HCT116 (cell line): ENCODE measurements at regions not wholly inside any gene's neighbourhood (a gene's known extent, or its start where the extent isn't known, plus 50 kb on each side); places are given as distances from the start of the nearest gene placed in this dataset.

Source experiments
- ATAC-seq: fragments of 200-7000 bp; cut with Tn5 transposase; 2 replicates; pipeline ENCODE4 v1.9.1; 2020; ENCODE audit warnings: mild to moderate bottlenecking, moderate library complexity
- BruUV-seq: library from RNA; stranded (reverse); fragments of 400-500 nt; replicated peaks from 2 replicates; lab custom pipeline; 2021; lab: Mats Ljungman, UMichigan
- CTCF ChIA-PET: fragments of 300-600 bp; sonication (Branson Sonifier 250); formaldehyde crosslinking; loops from one replicate; lab custom pipeline; 2021; ENCODE audit warnings: antibody characterized with exemption; lab: Charles Lee
- POLR2A ChIA-PET: fragments of 300-600, 350-600 bp; sonication (Branson Sonifier 250); formaldehyde crosslinking; loops from one replicate; lab custom pipeline; 2021; ENCODE audit warnings: antibody characterized with exemption; lab: Charles Lee
- RAD21 ChIA-PET, 2 experiments: fragments of 300-600 bp; sonication (Branson Sonifier 250); formaldehyde crosslinking; loops; one replicate each; lab custom pipeline; 2023; ENCODE audit warnings: low total read pairs in 2 of 2; ENCODE audit not compliant: uncharacterized antibody in 2 of 2, unreplicated experiment in 2 of 2, low non-redundant PET in 1 of 2; lab: Charles Lee
- DNase-seq: peaks from one replicate; pipeline ENCODE4 v3.0.0-alpha.2; 2010; ENCODE audit warnings: low read depth, low spot score
- H2AFZ ChIP-seq: fragments of 200-600 bp; shearing (Covaris generic), sonication (generic); 2 replicates; pipeline ENCODE4 v1.6.1; 2017; ENCODE audit warnings: low read depth, mixed run types, mixed read lengths, antibody characterized with exemption, low read length; ENCODE audit not compliant: poor library complexity, severe bottlenecking
- H3K27ac ChIP-seq: 2 replicates; pipeline ENCODE4 v1.5.1; 2012; ENCODE audit warnings: low read depth, low read length
- H3K27me3 ChIP-seq: fragments of 200-600 bp; sonication (generic); 2 replicates; pipeline ENCODE4 v1.6.1; 2016; ENCODE audit warnings: mixed run types, low read length, mixed read lengths; ENCODE audit not compliant: insufficient read depth
- H3K36me3 ChIP-seq, 2 experiments: fragments of 200-500 bp in 1 of 2; fragments of 200-600 bp in 1 of 2; sonication (Bioruptor generic) in 1 of 2; sonication (generic) in 1 of 2; 2 replicates each; pipeline versions ENCODE4 v1.5.1 to v1.6.1; 2014 to 2016; ENCODE audit warnings: low read length in 2 of 2, inconsistent platforms in 1 of 2, mixed read lengths in 1 of 2, mixed run types in 1 of 2; ENCODE audit not compliant: insufficient read depth in 2 of 2, control insufficient read depth in 1 of 2
- H3K4me1 ChIP-seq, 2 experiments: fragments of 200-600 bp in 1 of 2; sonication (generic) in 1 of 2; 2 replicates each; pipeline versions ENCODE4 v1.5.1 to v1.6.1; 2012 to 2017; ENCODE audit warnings: low read length in 2 of 2, inconsistent platforms in 1 of 2, mild to moderate bottlenecking in 1 of 2, mixed read lengths in 1 of 2, mixed run types in 1 of 2, moderate library complexity in 1 of 2; ENCODE audit not compliant: insufficient read depth in 2 of 2, control insufficient read depth in 1 of 2
- H3K4me2 ChIP-seq: fragments of 200-600 bp; sonication (generic); 2 replicates; pipeline ENCODE4 v1.6.1; 2017; ENCODE audit warnings: mixed run types, low read length, mixed read lengths
- H3K4me3 ChIP-seq, 2 experiments: fragments of 200-600 bp in 1 of 2; sonication (generic) in 1 of 2; replicated peaks in 1 of 2; 2 replicates each; pipeline ENCODE4 v1.5.1; 2011 to 2016; ENCODE audit warnings: low read length in 2 of 2, control low read depth in 1 of 2, low read depth in 1 of 2, mild to moderate bottlenecking in 1 of 2, mixed read lengths in 1 of 2, mixed run types in 1 of 2
- H3K79me2 ChIP-seq: fragments of 200-600 bp; sonication (generic); 2 replicates; pipeline ENCODE4 v1.6.1; 2017; ENCODE audit warnings: mild to moderate bottlenecking, mixed run types, low read length, moderate library complexity, mixed read lengths; ENCODE audit not compliant: insufficient read depth
- H3K9ac ChIP-seq: fragments of 200-600 bp; sonication (generic); 2 replicates; pipeline ENCODE4 v1.6.1; 2016; ENCODE audit warnings: low read length, mixed read lengths
- H3K9me2 ChIP-seq: fragments of 200-600 bp; sonication (generic), shearing (Covaris generic); 2 replicates; pipeline ENCODE4 v1.6.1; 2017; ENCODE audit warnings: mixed run types, mild to moderate bottlenecking, moderate library complexity; ENCODE audit not compliant: insufficient read depth
- H3K9me3 ChIP-seq, 2 experiments: fragments of 200-500 bp in 1 of 2; fragments of 200-600 bp in 1 of 2; sonication (Bioruptor generic) in 1 of 2; sonication (generic) in 1 of 2; 2 replicates each; pipeline ENCODE4 v1.6.1; 2014 to 2017; ENCODE audit warnings: low read length in 2 of 2, mixed read lengths in 2 of 2, inconsistent platforms in 1 of 2, low read depth in 1 of 2, mild to moderate bottlenecking in 1 of 2, mixed run types in 1 of 2, moderate library complexity in 1 of 2; ENCODE audit not compliant: control insufficient read depth in 1 of 2, insufficient read depth in 1 of 2
- H4K20me1 ChIP-seq: fragments of 200-600 bp; sonication (generic), shearing (Covaris generic); 2 replicates; pipeline ENCODE4 v1.6.1; 2017; ENCODE audit warnings: mixed run types, mild to moderate bottlenecking, moderate library complexity; ENCODE audit not compliant: insufficient read depth
- CBX3 ChIP-seq: IDR thresholded peaks from 2 replicates; pipeline ENCODE4 v1.6.1; 2012; ENCODE audit warnings: low read depth
- CEBPB ChIP-seq: IDR thresholded peaks from 2 replicates; pipeline ENCODE4 v1.6.1; 2012; ENCODE audit warnings: low read depth
- ELF1 ChIP-seq: IDR thresholded peaks from 2 replicates; pipeline ENCODE4 v1.6.1; 2012; ENCODE audit warnings: low read depth, borderline replicate concordance
- EZH2 ChIP-seq: fragments of 200-600 bp; sonication (generic); IDR thresholded peaks from 2 replicates; pipeline ENCODE4 v1.6.1; 2017; ENCODE audit warnings: antibody characterized with exemption, mixed run types
- EZH2phosphoT487 ChIP-seq: fragments of 200-600 bp; IDR thresholded peaks from 2 replicates; pipeline ENCODE4 v1.6.1; 2018; ENCODE audit warnings: antibody characterized with exemption, borderline replicate concordance
- FOSL1 ChIP-seq: IDR thresholded peaks from 2 replicates; pipeline ENCODE4 v1.6.1; 2012; ENCODE audit warnings: low read depth
- JUND ChIP-seq: IDR thresholded peaks from 2 replicates; pipeline ENCODE4 v1.6.1; 2012
- RAD21 ChIP-seq: IDR thresholded peaks from 2 replicates; pipeline ENCODE4 v1.6.1; 2012; ENCODE audit warnings: low read depth, mild to moderate bottlenecking
- SIN3A ChIP-seq: IDR thresholded peaks from 2 replicates; pipeline ENCODE4 v1.6.1; 2012; ENCODE audit warnings: low read depth
- SP1 ChIP-seq: IDR thresholded peaks from 2 replicates; pipeline ENCODE4 v1.6.1; 2012; ENCODE audit warnings: low read depth
- SRF ChIP-seq: IDR thresholded peaks from 2 replicates; pipeline ENCODE4 v1.6.1; 2012; ENCODE audit warnings: low read depth
- ZFX ChIP-seq: fragments of 450-650 bp; IDR thresholded peaks from 2 replicates; pipeline ENCODE4 v1.6.1; 2017
- ZNF274 ChIP-seq: fragments of 200-500 bp; sonication (Bioruptor generic); IDR thresholded peaks from 2 replicates; pipeline ENCODE4 v1.6.1; 2014; ENCODE audit warnings: mild to moderate bottlenecking, low read depth, low read length, inconsistent platforms
- intact Hi-C: fragments of 100-400 bp; cut with micrococcal nuclease; formaldehyde crosslinking; loops from 2 replicates; pipeline ENCODE4 v1.10.0; 2022
- TF ChIP-seq, protein P1 (sequence below): IDR thresholded peaks from 2 replicates; pipeline ENCODE4 v1.6.1; 2012; ENCODE audit warnings: low read depth
- TF ChIP-seq, protein P2 (sequence below): IDR thresholded peaks from 2 replicates; pipeline ENCODE4 v1.6.1; 2011; ENCODE audit warnings: mild to moderate bottlenecking, low read length, moderate library complexity; ENCODE audit not compliant: insufficient replicate concordance; ENCODE audit errors: extremely low read depth
- TF ChIP-seq, protein P3 (sequence below), 3 experiments: fragments of 200-600 bp in 1 of 3; sonication (generic) in 1 of 3; IDR thresholded peaks in 2 of 3; conservative IDR thresholded peaks in 1 of 3; 2 replicates each; pipeline ENCODE4 v1.5.1; 2012 to 2017; ENCODE audit warnings: low read depth in 2 of 3, low read length in 2 of 3, antibody characterized with exemption in 1 of 3, borderline replicate concordance in 1 of 3, control low read depth in 1 of 3, mild to moderate bottlenecking in 1 of 3, mixed read lengths in 1 of 3, mixed run types in 1 of 3, moderate library complexity in 1 of 3; ENCODE audit not compliant: insufficient read depth in 1 of 3
- TF ChIP-seq, protein P4 (sequence below): IDR thresholded peaks from 2 replicates; pipeline ENCODE4 v1.6.1; 2012
- TF ChIP-seq, protein P5 (sequence below): IDR thresholded peaks from 2 replicates; pipeline ENCODE4 v1.6.1; 2012

DNA sequence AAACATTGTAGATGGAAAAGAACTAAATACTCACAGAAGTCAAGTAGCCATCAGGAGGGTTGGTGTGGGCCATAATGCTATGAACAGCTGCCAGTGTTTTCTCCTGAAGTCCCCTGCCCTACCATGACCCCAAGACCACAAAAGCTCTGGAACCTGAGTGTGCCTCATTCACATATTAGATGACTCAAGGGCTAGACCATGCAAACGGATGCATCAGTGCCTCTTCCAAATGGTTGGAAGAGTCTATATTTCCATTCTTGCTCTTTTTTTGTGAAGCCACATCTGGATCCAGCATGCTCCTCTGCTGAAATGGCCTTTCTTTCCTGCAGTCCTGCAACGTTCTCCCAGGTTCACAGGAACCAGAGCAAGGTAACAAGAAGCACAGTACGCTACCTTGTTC lies 136.6 kb upstream of the EPB41L4A start:
- Histone ChIP-seq H3K27ac (no peak overlapping the region), H3K4me1 (no peaks in the 10 kb centered on the region), H3K9ac (no peak overlapping the region), H3K9me2 (no peaks in the 10 kb centered on the region), H3K9me3 (no peaks in the 10 kb centered on the region), H3K36me3 (no peaks in the 10 kb centered on the region), H3K4me3 (no peak overlapping the region), H2AFZ (no peak overlapping the region), H3K27me3 (peaks cover 6% of the 10 kb centered on the region; the same call in 1 of the 2 replicates), H4K20me1 (no peaks in the 10 kb centered on the region), H3K79me2 (no peaks in the 10 kb centered on the region), H3K4me2 (no peak overlapping the region)
- ATAC-seq (no peak), DNase-seq (no peak)
- intact Hi-C loops = no loop called here
- TF ChIP-seq SIN3A = no peak
- TF ChIP-seq, protein P1, sequence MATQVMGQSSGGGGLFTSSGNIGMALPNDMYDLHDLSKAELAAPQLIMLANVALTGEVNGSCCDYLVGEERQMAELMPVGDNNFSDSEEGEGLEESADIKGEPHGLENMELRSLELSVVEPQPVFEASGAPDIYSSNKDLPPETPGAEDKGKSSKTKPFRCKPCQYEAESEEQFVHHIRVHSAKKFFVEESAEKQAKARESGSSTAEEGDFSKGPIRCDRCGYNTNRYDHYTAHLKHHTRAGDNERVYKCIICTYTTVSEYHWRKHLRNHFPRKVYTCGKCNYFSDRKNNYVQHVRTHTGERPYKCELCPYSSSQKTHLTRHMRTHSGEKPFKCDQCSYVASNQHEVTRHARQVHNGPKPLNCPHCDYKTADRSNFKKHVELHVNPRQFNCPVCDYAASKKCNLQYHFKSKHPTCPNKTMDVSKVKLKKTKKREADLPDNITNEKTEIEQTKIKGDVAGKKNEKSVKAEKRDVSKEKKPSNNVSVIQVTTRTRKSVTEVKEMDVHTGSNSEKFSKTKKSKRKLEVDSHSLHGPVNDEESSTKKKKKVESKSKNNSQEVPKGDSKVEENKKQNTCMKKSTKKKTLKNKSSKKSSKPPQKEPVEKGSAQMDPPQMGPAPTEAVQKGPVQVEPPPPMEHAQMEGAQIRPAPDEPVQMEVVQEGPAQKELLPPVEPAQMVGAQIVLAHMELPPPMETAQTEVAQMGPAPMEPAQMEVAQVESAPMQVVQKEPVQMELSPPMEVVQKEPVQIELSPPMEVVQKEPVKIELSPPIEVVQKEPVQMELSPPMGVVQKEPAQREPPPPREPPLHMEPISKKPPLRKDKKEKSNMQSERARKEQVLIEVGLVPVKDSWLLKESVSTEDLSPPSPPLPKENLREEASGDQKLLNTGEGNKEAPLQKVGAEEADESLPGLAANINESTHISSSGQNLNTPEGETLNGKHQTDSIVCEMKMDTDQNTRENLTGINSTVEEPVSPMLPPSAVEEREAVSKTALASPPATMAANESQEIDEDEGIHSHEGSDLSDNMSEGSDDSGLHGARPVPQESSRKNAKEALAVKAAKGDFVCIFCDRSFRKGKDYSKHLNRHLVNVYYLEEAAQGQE = no peak
- no peak for TF ChIP-seq JUND
- no peak for TF ChIP-seq EZH2
- TF ChIP-seq RAD21 = no peak
- TF ChIP-seq ZNF274 = no peak
- TF ChIP-seq FOSL1 = no peak
- TF ChIP-seq, protein P2, sequence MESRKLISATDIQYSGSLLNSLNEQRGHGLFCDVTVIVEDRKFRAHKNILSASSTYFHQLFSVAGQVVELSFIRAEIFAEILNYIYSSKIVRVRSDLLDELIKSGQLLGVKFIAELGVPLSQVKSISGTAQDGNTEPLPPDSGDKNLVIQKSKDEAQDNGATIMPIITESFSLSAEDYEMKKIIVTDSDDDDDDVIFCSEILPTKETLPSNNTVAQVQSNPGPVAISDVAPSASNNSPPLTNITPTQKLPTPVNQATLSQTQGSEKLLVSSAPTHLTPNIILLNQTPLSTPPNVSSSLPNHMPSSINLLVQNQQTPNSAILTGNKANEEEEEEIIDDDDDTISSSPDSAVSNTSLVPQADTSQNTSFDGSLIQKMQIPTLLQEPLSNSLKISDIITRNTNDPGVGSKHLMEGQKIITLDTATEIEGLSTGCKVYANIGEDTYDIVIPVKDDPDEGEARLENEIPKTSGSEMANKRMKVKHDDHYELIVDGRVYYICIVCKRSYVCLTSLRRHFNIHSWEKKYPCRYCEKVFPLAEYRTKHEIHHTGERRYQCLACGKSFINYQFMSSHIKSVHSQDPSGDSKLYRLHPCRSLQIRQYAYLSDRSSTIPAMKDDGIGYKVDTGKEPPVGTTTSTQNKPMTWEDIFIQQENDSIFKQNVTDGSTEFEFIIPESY = no peak
- TF ChIP-seq ELF1 = no peak
- no peak for TF ChIP-seq CEBPB
- TF ChIP-seq, protein P3, sequence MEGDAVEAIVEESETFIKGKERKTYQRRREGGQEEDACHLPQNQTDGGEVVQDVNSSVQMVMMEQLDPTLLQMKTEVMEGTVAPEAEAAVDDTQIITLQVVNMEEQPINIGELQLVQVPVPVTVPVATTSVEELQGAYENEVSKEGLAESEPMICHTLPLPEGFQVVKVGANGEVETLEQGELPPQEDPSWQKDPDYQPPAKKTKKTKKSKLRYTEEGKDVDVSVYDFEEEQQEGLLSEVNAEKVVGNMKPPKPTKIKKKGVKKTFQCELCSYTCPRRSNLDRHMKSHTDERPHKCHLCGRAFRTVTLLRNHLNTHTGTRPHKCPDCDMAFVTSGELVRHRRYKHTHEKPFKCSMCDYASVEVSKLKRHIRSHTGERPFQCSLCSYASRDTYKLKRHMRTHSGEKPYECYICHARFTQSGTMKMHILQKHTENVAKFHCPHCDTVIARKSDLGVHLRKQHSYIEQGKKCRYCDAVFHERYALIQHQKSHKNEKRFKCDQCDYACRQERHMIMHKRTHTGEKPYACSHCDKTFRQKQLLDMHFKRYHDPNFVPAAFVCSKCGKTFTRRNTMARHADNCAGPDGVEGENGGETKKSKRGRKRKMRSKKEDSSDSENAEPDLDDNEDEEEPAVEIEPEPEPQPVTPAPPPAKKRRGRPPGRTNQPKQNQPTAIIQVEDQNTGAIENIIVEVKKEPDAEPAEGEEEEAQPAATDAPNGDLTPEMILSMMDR (IDR thresholded peaks at IDR 0.05 in 2 of 3, conservative IDR thresholded peaks at IDR 0.05 in 1 of 3; ENCODE audit: borderline replicate concordance in 1 of 3, insufficient read depth in 1 of 3, low read depth in 2 of 3, low read length in 2 of 3) = no peak
- no peak for TF ChIP-seq CBX3
- TF ChIP-seq, protein P4, sequence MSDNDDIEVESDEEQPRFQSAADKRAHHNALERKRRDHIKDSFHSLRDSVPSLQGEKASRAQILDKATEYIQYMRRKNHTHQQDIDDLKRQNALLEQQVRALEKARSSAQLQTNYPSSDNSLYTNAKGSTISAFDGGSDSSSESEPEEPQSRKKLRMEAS = no peak
- TF ChIP-seq ZFX = no peak
- TF ChIP-seq EZH2phosphoT487 = no peak
- no peak for TF ChIP-seq SP1
- TF ChIP-seq, protein P5, sequence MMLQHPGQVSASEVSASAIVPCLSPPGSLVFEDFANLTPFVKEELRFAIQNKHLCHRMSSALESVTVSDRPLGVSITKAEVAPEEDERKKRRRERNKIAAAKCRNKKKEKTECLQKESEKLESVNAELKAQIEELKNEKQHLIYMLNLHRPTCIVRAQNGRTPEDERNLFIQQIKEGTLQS = no peak
- TF ChIP-seq SRF = no peak
- ChIA-PET CTCF (interaction anchor here (1.5 to 2.5 kb wide), 2 partner anchors 9 to 202 kb away, joined by 3 to 12 read pairs; no protein-coding TSS in a partner anchor), RAD21 (no interaction called here), POLR2A (no interaction called here)
- BruUV-seq = no TSS peak
